ENCODE measurements at regions not wholly inside any gene's neighbourhood (a gene's known extent, or its start where the extent isn't known, plus 50 kb on each side); places are given as distances from the start of the nearest gene placed in this dataset.
"Not testable (repeated sequence)": the region's sequence is repeated elsewhere in the genome, so short reads cannot be mapped to it uniquely, and the experiment has no call there.

- no peaks in the 10 kb centered on the region for H3K27me3 Mint-ChIP-seq (ENCODE audit: unreplicated experiment)
- H3K27ac Mint-ChIP-seq (ENCODE audit: unreplicated experiment): no peak overlapping the region
- H3K4me1 Mint-ChIP-seq (ENCODE audit: low read depth, unreplicated experiment): no peaks in the 10 kb centered on the region
- H3K4me3 Mint-ChIP-seq (ENCODE audit: unreplicated experiment): no peak overlapping the region
- DNase-seq: no peak
- no peaks in the 10 kb centered on the region for H3K36me3 Mint-ChIP-seq (ENCODE audit: unreplicated experiment)
- no peaks in the 10 kb centered on the region for H3K9me3 Mint-ChIP-seq (ENCODE audit: unreplicated experiment)
- TF ChIP-seq CTCF (IDR thresholded peaks at IDR 0.05; ENCODE audit: partially characterized antibody, unreplicated experiment): no peak
These were observed 228.1 kb downstream of the NEBL start for GRCh38 chr10:20668985-20669384.

- no peak for DNase-seq
- Mint-ChIP-seq H3K27ac (ENCODE audit: unreplicated experiment) (no peak overlapping the region), H3K4me3 (ENCODE audit: unreplicated experiment) (no peak overlapping the region), H3K9me3 (ENCODE audit: unreplicated experiment) (peaks cover 2% of the 10 kb centered on the region), H3K27me3 (ENCODE audit: unreplicated experiment) (no peaks in the 10 kb centered on the region), H3K36me3 (ENCODE audit: unreplicated experiment) (no peaks in the 10 kb centered on the region), H3K4me1 (ENCODE audit: low read depth, unreplicated experiment) (no peaks in the 10 kb centered on the region)
- no peak for TF ChIP-seq CTCF (IDR thresholded peaks at IDR 0.05; ENCODE audit: partially characterized antibody, unreplicated experiment)
These were observed 234.4 kb downstream of the NEBL start for GRCh38 chr10:20662742-20663141.

- Mint-ChIP-seq H3K36me3 (ENCODE audit: unreplicated experiment) (no peaks in the 10 kb centered on the region), H3K4me3 (ENCODE audit: unreplicated experiment) (no peak overlapping the region), H3K27ac (ENCODE audit: unreplicated experiment) (no peak overlapping the region), H3K27me3 (ENCODE audit: unreplicated experiment) (peaks cover 2% of the 10 kb centered on the region), H3K9me3 (ENCODE audit: unreplicated experiment) (peaks cover 2% of the 10 kb centered on the region), H3K4me1 (ENCODE audit: low read depth, unreplicated experiment) (no peaks in the 10 kb centered on the region)
- TF ChIP-seq CTCF (IDR thresholded peaks at IDR 0.05; ENCODE audit: partially characterized antibody, unreplicated experiment): no peak
- no peak for DNase-seq
These were observed 237.9 kb downstream of the NEBL start for GRCh38 chr10:20659225-20659624.

GRCh38 chr10:20658158-20658557 lies 239.0 kb downstream of the NEBL start:
- DNase-seq: no peak
- TF ChIP-seq CTCF (IDR thresholded peaks at IDR 0.05; ENCODE audit: partially characterized antibody, unreplicated experiment): no peak
- Mint-ChIP-seq H3K36me3 (ENCODE audit: unreplicated experiment) (no peaks in the 10 kb centered on the region), H3K4me1 (ENCODE audit: low read depth, unreplicated experiment) (no peaks in the 10 kb centered on the region), H3K27me3 (ENCODE audit: unreplicated experiment) (peaks cover 2% of the 10 kb centered on the region), H3K9me3 (ENCODE audit: unreplicated experiment) (peaks cover 2% of the 10 kb centered on the region), H3K4me3 (ENCODE audit: unreplicated experiment) (no peak overlapping the region), H3K27ac (ENCODE audit: unreplicated experiment) (no peak overlapping the region)

GRCh38 chr10:20656886-20657285 lies 240.2 kb downstream of the NEBL start:
- no peak for TF ChIP-seq CTCF (IDR thresholded peaks at IDR 0.05; ENCODE audit: partially characterized antibody, unreplicated experiment)
- DNase-seq: no peak
- no peaks in the 10 kb centered on the region for H3K36me3 Mint-ChIP-seq (ENCODE audit: unreplicated experiment)

GRCh38 chr10:20652424-20652823 lies 244.7 kb downstream of the NEBL start:
- not testable (repeated sequence) for H3K36me3 Mint-ChIP-seq (ENCODE audit: unreplicated experiment); H3K4me1 Mint-ChIP-seq (ENCODE audit: low read depth, unreplicated experiment); H3K9me3 Mint-ChIP-seq (ENCODE audit: unreplicated experiment); H3K27me3 Mint-ChIP-seq (ENCODE audit: unreplicated experiment); H3K27ac Mint-ChIP-seq (ENCODE audit: unreplicated experiment); H3K4me3 Mint-ChIP-seq (ENCODE audit: unreplicated experiment); DNase-seq

More at GRCh38 chr10:20656886-20657285, 240.2 kb downstream of the NEBL start:
- peaks cover 2% of the 10 kb centered on the region for H3K27me3 Mint-ChIP-seq (ENCODE audit: unreplicated experiment)
- H3K9me3 Mint-ChIP-seq (ENCODE audit: unreplicated experiment): no peaks in the 10 kb centered on the region
- no peaks in the 10 kb centered on the region for H3K4me1 Mint-ChIP-seq (ENCODE audit: low read depth, unreplicated experiment)
- no peak overlapping the region for H3K27ac Mint-ChIP-seq (ENCODE audit: unreplicated experiment)
- H3K4me3 Mint-ChIP-seq (ENCODE audit: unreplicated experiment): no peak overlapping the region
